SK-N-MC (cell line): ENCODE measurements at regions not wholly inside any gene's neighbourhood (a gene's known extent, or its start where the extent isn't known, plus 50 kb on each side); places are given as distances from the start of the nearest gene placed in this dataset.

Source experiments
- DNase-seq: peaks from one replicate; pipeline ENCODE4 v3.0.0-alpha.2; 2011; ENCODE audit warnings: low read depth, low spot score
- H3K27ac ChIP-seq: fragments of 200-600 bp; sonication (generic); 2 replicates; pipeline ENCODE4 v1.5.1; 2016; ENCODE audit warnings: mixed run types
- H3K36me3 ChIP-seq: fragments of 200-600 bp; sonication (generic); 2 replicates; pipeline ENCODE4 v1.6.1; 2017; ENCODE audit warnings: antibody characterized with exemption, low read length, mixed read lengths; ENCODE audit not compliant: insufficient read depth
- H3K4me3 ChIP-seq: fragments of 200-600 bp; sonication (generic); 2 replicates; pipeline ENCODE4 v1.5.1; 2016
- H3K9ac ChIP-seq: fragments of 200-600 bp; sonication (generic); 2 replicates; pipeline ENCODE4 v1.8.0; 2017; ENCODE audit warnings: mixed run types, mixed read lengths; ENCODE audit not compliant: insufficient read length
- H3K9me3 ChIP-seq: fragments of 200-600 bp; sonication (generic); 2 replicates; pipeline ENCODE4 v1.6.1; 2017; ENCODE audit warnings: low read depth, mild to moderate bottlenecking, antibody characterized with exemption, low read length, moderate library complexity, mixed read lengths
- EZH2 ChIP-seq: fragments of 200-600 bp; sonication (generic); IDR thresholded peaks from one replicate; pipeline ENCODE4 v1.6.1; 2017; ENCODE audit warnings: antibody characterized with exemption
- FOXP2 ChIP-seq: optimal IDR thresholded peaks from 2 replicates; pipeline ENCODE3; 2011; ENCODE audit warnings: mild to moderate bottlenecking, moderate library complexity; ENCODE audit not compliant: insufficient read depth; ENCODE audit errors: extremely low read length, control extremely low read depth
- POLR2AphosphoS5 ChIP-seq: IDR thresholded peaks from 2 replicates; pipeline ENCODE4 v1.6.1; 2012; ENCODE audit warnings: mild to moderate bottlenecking, low read depth, low read length, borderline replicate concordance

DNA sequence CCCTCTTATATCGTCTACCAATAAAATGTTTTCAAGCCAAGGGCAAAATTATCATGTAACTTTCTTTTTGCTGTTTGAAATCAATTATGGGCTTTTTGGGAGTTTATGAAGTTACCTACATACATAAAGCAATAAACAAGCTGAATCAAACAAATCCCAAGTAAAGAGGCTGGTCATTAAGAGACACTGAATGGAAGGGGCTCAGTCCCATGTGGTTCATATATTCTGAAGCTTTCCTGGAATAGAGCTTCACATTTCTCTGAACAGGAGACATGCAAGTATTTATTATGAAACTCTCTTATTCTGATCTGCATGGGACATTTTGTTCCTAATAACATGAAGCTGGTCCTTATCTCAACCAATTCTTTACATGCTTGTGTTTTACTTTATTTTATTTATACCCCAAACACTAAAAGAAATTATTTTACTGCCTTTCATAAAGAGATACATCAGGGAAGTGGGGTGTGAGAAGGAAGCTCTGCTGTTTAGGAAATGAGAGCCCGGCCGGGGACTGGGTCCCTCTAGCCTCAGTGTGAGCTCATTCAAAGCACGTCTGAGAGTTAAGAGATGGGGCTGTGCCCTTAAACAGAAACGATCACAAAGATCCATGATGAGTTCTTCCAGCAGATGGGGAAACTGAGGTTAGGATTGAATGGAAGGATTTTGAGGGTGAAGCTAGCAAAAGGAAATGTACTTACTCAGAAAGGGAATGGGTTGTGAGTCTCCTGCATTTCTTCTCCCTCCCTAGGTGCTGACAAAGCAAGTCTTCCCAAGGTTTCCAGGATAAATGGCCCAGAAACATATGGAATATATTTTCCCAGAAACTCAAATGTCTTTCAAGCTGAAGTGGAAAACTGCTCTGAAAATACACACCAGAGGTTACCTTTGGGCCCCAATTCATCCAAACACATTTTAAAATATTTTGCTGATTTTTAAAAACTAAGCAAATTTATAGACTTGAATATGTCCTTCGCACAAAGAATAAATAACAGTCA is 93.1 kb upstream of the LNX1 start:
- no peaks in the 10 kb centered on the region for H3K36me3 ChIP-seq
- H3K9me3 ChIP-seq = no peaks in the 10 kb centered on the region
- no peak overlapping the region for H3K9ac ChIP-seq
- no peak overlapping the region for H3K4me3 ChIP-seq
- DNase-seq = no peak
- TF ChIP-seq FOXP2 (no peak), EZH2 (no peak), POLR2AphosphoS5 (no peak)
- H3K27ac ChIP-seq = no peak overlapping the region

DNA sequence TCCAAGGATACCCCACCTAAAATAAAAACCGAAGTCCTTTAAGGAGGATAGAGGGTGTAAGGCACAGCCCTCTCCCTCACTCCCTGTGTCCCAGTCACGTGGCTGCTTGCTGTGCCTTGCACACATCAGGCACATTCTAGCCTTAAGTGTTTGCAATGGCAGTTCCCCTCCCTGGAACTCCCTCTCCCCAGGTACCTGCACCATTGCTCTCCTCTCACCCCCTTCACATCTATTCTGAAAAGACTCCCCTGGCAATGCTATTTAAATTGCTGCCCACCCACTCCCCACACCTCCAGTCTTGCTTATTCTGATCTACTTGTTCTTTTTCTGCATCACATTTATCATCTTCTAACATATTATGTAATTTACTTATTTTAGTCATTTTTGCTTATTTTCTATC is 91.6 kb upstream of the LNX1 start:
- DNase-seq = no peak
- Histone ChIP-seq H3K36me3 (no peaks in the 10 kb centered on the region), H3K9ac (no peak overlapping the region), H3K27ac (no peak overlapping the region), H3K9me3 (no peaks in the 10 kb centered on the region), H3K4me3 (no peak overlapping the region)
- no peak for TF ChIP-seq FOXP2
- no peak for TF ChIP-seq EZH2
- no peak for TF ChIP-seq POLR2AphosphoS5

DNA sequence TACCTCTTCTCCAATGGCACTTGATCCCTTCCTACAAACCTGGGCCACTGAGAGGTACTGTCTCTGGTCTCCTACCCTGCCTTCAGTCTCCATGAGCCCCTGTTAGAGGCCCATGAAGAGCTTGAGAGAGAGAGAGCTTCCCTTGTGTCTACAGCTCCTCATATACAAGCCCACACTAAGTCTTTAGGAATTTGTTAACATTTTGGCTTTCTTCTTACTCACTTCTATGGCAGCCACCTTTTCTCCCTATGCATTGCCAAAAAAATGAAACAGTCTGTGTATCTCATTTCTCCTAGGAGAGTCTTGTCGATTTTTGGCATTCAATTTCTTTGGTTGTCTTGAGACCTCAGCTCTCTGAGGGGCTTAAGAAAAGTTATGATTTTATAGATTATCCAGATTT is 90.9 kb upstream of the LNX1 start:
- TF ChIP-seq FOXP2 (no peak), POLR2AphosphoS5 (no peak), EZH2 (no peak)
- H3K36me3 ChIP-seq = no peaks in the 10 kb centered on the region
- no peak overlapping the region for H3K9ac ChIP-seq
- no peaks in the 10 kb centered on the region for H3K9me3 ChIP-seq
- DNase-seq = no peak
- no peak overlapping the region for H3K27ac ChIP-seq
- H3K4me3 ChIP-seq = no peak overlapping the region

DNA sequence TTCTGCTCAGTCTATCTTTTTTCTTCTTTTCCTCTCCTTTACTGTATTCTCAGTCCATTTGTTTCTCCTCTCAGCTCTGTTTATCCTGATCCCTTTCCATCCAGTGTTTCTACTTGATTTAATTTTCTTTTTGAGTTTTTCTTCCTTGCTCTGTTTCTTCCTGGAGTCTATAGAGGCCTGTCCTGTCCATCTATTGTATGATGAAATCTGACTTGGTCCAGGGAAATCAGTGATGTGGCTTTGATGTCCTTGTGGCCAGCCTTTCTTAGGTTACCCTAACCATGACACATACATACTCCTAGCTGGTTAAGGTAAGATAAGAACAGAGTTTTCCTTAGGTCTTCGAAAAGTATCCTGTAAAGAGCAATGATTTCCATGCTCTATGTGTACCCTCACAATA is 89.3 kb upstream of the LNX1 start:
- no peak for DNase-seq
- Histone ChIP-seq H3K27ac (no peak overlapping the region), H3K9ac (no peak overlapping the region), H3K36me3 (no peaks in the 10 kb centered on the region), H3K4me3 (no peak overlapping the region), H3K9me3 (no peaks in the 10 kb centered on the region)
- TF ChIP-seq POLR2AphosphoS5 (no peak), FOXP2 (no peak), EZH2 (no peak)

DNA sequence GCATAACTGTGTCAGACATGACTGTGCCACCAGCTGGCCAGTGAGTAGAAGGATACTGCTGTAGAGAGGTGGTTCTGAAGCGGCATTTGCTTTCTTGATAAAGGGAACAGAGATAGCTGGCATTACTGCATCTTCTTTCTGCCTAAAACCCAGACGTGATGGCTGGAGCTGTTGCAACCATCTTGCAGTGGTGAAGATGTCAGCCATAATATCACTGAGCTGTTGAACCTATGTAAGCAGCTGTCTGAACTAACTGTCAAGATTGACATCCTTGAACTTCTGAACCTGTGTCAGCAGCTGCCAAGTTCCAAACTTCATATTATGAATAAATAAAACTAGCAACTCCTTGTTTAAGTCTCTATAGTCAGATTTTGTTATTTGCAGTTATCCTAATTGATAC is 88.9 kb upstream of the LNX1 start:
- Histone ChIP-seq H3K9ac (no peak overlapping the region), H3K9me3 (no peaks in the 10 kb centered on the region), H3K4me3 (no peak overlapping the region), H3K27ac (no peak overlapping the region), H3K36me3 (no peaks in the 10 kb centered on the region)
- no peak for DNase-seq
- no peak for TF ChIP-seq POLR2AphosphoS5
- no peak for TF ChIP-seq FOXP2
- no peak for TF ChIP-seq EZH2

DNA sequence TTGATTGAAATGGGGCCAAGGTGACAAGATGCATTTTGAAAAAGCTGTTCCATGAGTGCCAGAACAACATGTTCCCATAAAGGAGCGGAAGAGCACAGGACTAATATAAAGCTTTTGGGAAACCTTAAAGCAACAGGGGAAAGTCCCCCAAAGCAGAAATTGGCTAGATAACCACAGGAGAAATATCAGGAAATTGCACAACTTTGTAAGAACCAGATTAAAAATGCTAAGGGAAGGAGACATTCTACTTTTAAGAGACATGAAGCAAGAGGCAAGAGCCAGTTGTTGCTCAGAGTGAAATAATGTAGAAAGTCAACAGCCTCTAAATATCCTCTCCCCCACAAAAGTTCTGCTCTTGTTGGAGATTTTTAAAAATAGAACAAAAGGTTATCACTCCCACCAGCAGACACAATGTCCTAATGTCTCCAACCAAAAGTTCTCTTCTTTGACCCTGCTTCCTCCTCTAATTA is 85.2 kb upstream of the LNX1 start:
- Histone ChIP-seq H3K9ac (no peak overlapping the region), H3K4me3 (no peak overlapping the region), H3K9me3 (no peaks in the 10 kb centered on the region), H3K36me3 (no peaks in the 10 kb centered on the region), H3K27ac (no peak overlapping the region)
- no peak for TF ChIP-seq FOXP2
- TF ChIP-seq POLR2AphosphoS5 = no peak
- TF ChIP-seq EZH2 = no peak
- peak; percentile 12 for DNase-seq

DNA sequence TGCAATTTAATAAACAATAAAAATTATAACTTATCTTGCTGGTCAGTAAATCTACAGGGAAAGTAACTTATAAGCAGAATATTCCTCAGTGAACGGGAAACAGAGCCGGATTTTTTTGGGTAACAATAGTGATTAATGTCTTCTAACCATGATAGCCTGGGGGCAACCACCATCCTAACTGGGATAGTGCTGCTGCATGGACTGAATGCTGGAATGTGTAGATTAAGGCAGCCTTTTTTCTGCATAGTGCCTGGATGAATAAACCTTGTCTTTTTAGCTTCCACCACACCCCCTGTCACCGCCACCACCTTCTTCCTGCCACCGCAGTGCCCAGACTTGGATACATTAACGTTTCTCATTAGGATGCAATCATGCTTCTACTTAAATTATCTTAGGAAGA is 83.6 kb upstream of the LNX1 start:
- Histone ChIP-seq H3K36me3 (no peaks in the 10 kb centered on the region), H3K9ac (no peak overlapping the region), H3K4me3 (no peak overlapping the region), H3K27ac (no peak overlapping the region), H3K9me3 (no peaks in the 10 kb centered on the region)
- TF ChIP-seq FOXP2 = no peak
- no peak for TF ChIP-seq POLR2AphosphoS5
- TF ChIP-seq EZH2 = no peak
- peak; percentile 10 for DNase-seq

DNA sequence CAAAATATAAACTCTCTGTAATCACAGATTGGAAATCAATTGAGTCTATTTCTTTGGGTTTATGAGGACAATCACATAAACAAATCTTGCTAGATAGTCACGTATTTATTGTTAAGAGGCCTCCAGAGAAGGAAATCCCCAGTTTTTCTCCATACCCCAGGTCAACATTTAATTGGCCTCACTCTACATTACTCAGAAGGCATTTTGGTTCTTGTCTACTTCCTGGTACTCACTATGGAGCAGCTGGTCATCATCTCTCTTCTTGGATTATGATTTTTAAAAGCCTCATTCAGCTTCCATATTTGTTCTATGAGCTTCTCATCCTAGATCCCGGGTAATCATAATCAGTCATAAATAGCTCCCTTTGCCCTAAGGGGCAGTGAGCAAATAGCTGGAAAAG is 81.6 kb upstream of the LNX1 start:
- H3K27ac ChIP-seq = no peak overlapping the region
- H3K4me3 ChIP-seq = no peak overlapping the region
- no peak for TF ChIP-seq FOXP2
- TF ChIP-seq POLR2AphosphoS5 = no peak
- no peak for TF ChIP-seq EZH2
- no peaks in the 10 kb centered on the region for H3K9me3 ChIP-seq
- H3K9ac ChIP-seq = no peak overlapping the region
- no peaks in the 10 kb centered on the region for H3K36me3 ChIP-seq
- DNase-seq = no peak
